HT-29 (cell line): ENCODE measurements at regions not wholly inside any gene's neighbourhood (a gene's known extent, or its start where the extent isn't known, plus 50 kb on each side); places are given as distances from the start of the nearest gene placed in this dataset.
"Not testable (repeated sequence)": the region's sequence is repeated elsewhere in the genome, so short reads cannot be mapped to it uniquely, and the experiment has no call there.

Experiments
- DNase-seq: peaks from one replicate; pipeline ENCODE4 v3.0.0-alpha.2; 2015; ENCODE audit warnings: low spot score

GRCh38 chr6:170198298-170198697 is 92.6 kb downstream of the DLL1 start:
- no peak for DNase-seq

GRCh38 chr6:170193326-170193821 is 97.5 kb downstream of the DLL1 start:
- DNase-seq, result no peak

GRCh38 chr6:170192905-170193304 is 98.0 kb downstream of the DLL1 start:
- no peak for DNase-seq

GRCh38 chr6:170192101-170192500 is 98.8 kb downstream of the DLL1 start:
- not testable (repeated sequence) for DNase-seq

GRCh38 chr6:170190046-170190445 is 100.8 kb downstream of the DLL1 start:
- no peak for DNase-seq

- no peak for DNase-seq
Measured at GRCh38 chr6:170189236-170189635, 101.6 kb downstream of the DLL1 start.

- DNase-seq, result no peak
Measured at GRCh38 chr6:170188571-170189001, 102.3 kb downstream of the DLL1 start.

- DNase-seq, result no peak
Measured at GRCh38 chr6:170187669-170188566, 103.0 kb downstream of the DLL1 start.

- no peak for DNase-seq
Measured at GRCh38 chr6:170186941-170187668, 103.8 kb downstream of the DLL1 start.

GRCh38 chr6:170186006-170186935 is 104.6 kb downstream of the DLL1 start:
- no peak for DNase-seq

- no peak for DNase-seq
Measured at GRCh38 chr6:170185175-170185978, 105.5 kb downstream of the DLL1 start.

- no peak for DNase-seq
Measured at GRCh38 chr6:170184316-170184715, 106.6 kb downstream of the DLL1 start.

GRCh38 chr6:170183521-170183920 is 107.4 kb downstream of the DLL1 start:
- no peak for DNase-seq

- DNase-seq, result no peak
Measured at GRCh38 chr6:170182781-170183120, 108.1 kb downstream of the DLL1 start.

- DNase-seq, result no peak
Measured at GRCh38 chr6:170182093-170182780, 108.6 kb downstream of the DLL1 start.

GRCh38 chr6:170181338-170181690 is 109.6 kb downstream of the DLL1 start:
- no peak for DNase-seq

GRCh38 chr6:170180671-170181337 is 110.1 kb downstream of the DLL1 start:
- no peak for DNase-seq

GRCh38 chr6:170179616-170180324 is 111.1 kb downstream of the DLL1 start:
- no peak for DNase-seq
